ENCODE measurements at regions not wholly inside any gene's neighbourhood (a gene's known extent, or its start where the extent isn't known, plus 50 kb on each side); places are given as distances from the start of the nearest gene placed in this dataset.

GRCh38 chr6:101069191-101069795, 188.2 kb upstream of the ASCC3 start (continued):
- TF ChIP-seq PRDM2 (tag by site-specific recombination; IDR thresholded peaks at IDR 0.05; ENCODE audit: borderline replicate concordance), result no peak
- TF ChIP-seq ZNF292 (tag by site-specific recombination; IDR thresholded peaks at IDR 0.05; ENCODE audit: borderline replicate concordance, low read depth), result no peak
- no peak for TF ChIP-seq ZNF76 (tag by site-specific recombination; IDR thresholded peaks at IDR 0.05; ENCODE audit: borderline replicate concordance, low read depth)
- no peak for TF ChIP-seq ZNF658 (tag by site-specific recombination; IDR thresholded peaks at IDR 0.05)
- no peak for TF ChIP-seq ZNF544 (tag by site-specific recombination; IDR thresholded peaks at IDR 0.05)

GRCh38 chr6:101070044-101070608, 189.0 kb upstream of the ASCC3 start:
- ChIA-PET POLR2A (no interaction called here), CTCF (no interaction called here)
- no peak for TF ChIP-seq ZNF626 (tag by site-specific recombination; IDR thresholded peaks at IDR 0.05)
- no peak for TF ChIP-seq PRDM2 (tag by site-specific recombination; IDR thresholded peaks at IDR 0.05; ENCODE audit: borderline replicate concordance)
- no peak for TF ChIP-seq PRDM10 (tag by site-specific recombination; IDR thresholded peaks at IDR 0.05)
- TF ChIP-seq ZNF76 (tag by site-specific recombination; IDR thresholded peaks at IDR 0.05; ENCODE audit: borderline replicate concordance, low read depth), result no peak
- Histone ChIP-seq H3K4me3 (ENCODE audit: low read depth, low read length) (no peak overlapping the region), H3K4me1 (ENCODE audit: control insufficient read depth, insufficient read depth, low read length) (no peaks in the 10 kb centered on the region), H3K36me3 (ENCODE audit: control insufficient read depth in 2 of 2, insufficient read depth in 1 of 2, low read length in 2 of 2) (no peaks in the 10 kb centered on the region), H3K27ac (ENCODE audit: extremely low read depth, low read depth, low read length) (no peak overlapping the region), H3K9me3 (ENCODE audit: control insufficient read depth, insufficient read depth, low read depth, low read length) (no peaks in the 10 kb centered on the region)
